22Rv1 (cell line): ENCODE measurements at regions not wholly inside any gene's neighbourhood (a gene's known extent, or its start where the extent isn't known, plus 50 kb on each side); places are given as distances from the start of the nearest gene placed in this dataset.

Experiments used
- H3K27ac ChIP-seq: fragments of 450-650 bp; 2 replicates; pipeline ENCODE4 v1.5.1; 2017
- CTCF ChIP-seq: fragments of 450-650 bp; IDR thresholded peaks from 2 replicates; pipeline ENCODE4 v1.5.1; 2017; ENCODE audit warnings: mild to moderate bottlenecking
- ZFX ChIP-seq: fragments of 450-650 bp; IDR thresholded peaks from 2 replicates; pipeline ENCODE4 v1.6.1; 2017; ENCODE audit warnings: antibody characterized with exemption, borderline replicate concordance

DNA sequence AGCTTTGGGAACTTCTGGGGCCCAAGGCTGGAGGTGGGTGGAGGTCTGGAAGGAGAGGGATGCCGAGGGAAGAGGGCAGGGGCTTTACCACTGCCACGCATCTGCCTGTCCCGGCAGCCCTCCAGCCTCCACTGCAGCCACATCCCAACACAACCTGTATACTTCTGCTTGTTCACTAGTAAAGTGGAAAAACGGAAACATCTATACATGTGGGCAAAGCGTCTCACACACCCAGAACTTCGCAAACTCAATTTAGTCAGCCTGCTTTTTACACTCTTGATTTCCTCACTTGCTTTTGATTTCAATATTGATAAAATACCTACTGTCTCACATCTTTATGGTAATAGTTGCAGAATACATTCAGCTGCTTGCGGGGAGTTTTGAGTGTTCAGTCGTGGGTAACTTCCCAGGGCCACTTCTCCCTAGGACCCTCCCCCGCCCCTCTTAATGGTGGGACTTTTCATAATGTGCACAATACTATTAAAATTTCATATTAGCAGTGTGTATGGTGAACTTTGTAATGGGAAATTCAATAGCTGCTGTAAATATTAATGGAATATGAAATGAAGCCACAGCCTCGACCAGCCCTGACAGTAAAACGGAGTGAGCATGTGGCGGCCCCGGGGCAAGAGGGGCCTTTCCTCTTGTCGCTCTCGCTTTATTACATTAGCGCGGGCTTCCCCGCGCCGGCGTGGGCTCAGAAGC, 85.2 kb downstream of the NR2F2 start:
- TF ChIP-seq CTCF (no peak), ZFX (no peak)
- H3K27ac ChIP-seq, result no peak overlapping the region

- no peak overlapping the region for H3K27ac ChIP-seq
- TF ChIP-seq CTCF (no peak), ZFX (no peak)
Measured at GRCh38 chr15:96416218-96416933, 85.9 kb downstream of the NR2F2 start.

DNA sequence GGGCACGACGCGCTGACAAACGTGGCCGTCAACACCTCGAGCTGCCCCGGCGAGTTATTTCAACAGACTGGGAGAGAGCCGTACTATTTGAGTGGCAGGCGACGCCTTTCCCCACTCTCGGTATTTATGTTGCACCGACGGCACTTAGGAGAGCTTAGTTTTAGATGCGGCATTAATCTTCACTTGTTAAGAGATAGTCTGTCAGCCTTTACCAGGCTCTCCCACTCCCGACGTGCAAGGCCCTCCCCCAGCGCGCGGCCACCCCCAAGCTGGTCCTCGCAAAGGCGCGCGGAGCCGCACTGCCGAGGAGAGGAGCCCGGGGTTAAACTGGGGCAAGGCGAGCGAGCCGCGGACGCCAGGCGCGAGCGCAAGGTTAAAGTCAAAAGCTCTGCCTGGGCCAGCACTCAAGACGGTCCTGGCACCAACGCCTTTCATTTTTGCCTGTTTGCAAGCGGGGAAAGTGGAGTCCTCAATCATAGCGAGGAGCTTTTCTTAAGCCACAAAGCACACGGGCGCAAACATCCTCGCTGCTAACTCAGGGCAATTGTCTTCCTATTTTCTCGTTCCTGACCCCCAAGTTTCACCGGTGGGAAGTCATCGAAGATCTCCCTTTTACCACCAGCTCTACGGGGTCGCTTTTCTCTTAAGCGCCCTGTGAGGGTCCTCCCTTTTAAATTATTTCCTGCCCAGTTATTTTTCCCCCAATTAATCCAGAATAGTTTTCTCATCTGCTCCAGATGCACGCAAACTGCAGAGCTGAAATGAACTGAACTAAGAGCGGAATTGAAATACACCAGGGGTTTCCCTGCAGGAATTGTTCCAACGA, 86.6 kb downstream of the NR2F2 start:
- H3K27ac ChIP-seq, result no peak overlapping the region
- TF ChIP-seq CTCF (no peak), ZFX (no peak)

- TF ChIP-seq ZFX, result no peak
- TF ChIP-seq CTCF, result no peak
- no peak overlapping the region for H3K27ac ChIP-seq
Measured at GRCh38 chr15:96417760-96418130, 87.2 kb downstream of the NR2F2 start.

DNA sequence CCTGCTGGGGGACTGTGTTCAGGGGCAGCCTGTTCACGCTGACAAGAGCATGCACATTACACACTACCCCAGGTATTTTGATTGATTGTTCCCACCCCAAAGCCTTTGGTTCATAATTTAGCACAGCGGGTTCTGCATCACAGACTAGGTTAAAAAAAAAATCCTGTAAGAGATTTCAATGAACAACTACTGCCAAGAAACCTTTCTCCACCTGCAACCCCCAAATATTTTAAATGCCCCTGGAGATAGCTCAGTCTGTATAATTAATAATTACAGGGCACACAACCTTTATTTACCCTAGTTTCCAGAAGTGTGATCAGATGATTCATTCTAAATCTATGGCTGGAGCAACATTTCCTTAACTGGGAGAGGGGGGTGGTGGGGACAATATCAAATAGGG, 87.6 kb downstream of the NR2F2 start:
- no peak overlapping the region for H3K27ac ChIP-seq
- TF ChIP-seq ZFX (no peak), CTCF (no peak)

DNA sequence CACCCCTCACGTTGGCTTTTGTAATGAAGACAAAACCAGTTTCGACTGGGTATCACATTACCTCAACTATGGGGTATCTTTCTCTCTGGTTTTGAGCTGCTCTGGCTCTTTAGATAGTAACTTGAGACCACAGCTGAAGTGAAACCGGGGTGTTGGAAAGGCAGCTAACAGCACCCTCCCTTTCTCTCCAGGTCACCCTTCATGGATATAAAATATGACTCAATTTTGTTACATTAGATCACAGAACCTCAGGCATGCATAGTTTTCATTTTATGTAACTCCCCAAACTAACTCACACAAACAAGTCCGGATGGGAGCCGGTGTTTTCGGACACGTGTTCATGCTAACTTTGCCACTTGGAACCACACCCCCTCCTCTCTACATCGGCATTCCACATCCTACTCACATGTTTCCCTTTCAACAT, 90.7 kb downstream of the NR2F2 start:
- no peak overlapping the region for H3K27ac ChIP-seq
- TF ChIP-seq ZFX (no peak), CTCF (no peak)
